Epithelial cell of esophagus (primary cell): ENCODE measurements at regions not wholly inside any gene's neighbourhood (a gene's known extent, or its start where the extent isn't known, plus 50 kb on each side); places are given as distances from the start of the nearest gene placed in this dataset.
"Not testable (repeated sequence)": the region's sequence is repeated elsewhere in the genome, so short reads cannot be mapped to it uniquely, and the experiment has no call there.

ENCODE experiments used
- DNase-seq: peaks from one replicate; pipeline ENCODE4 v3.0.0; 2010; ENCODE audit warnings: low read depth
- H3K4me3 ChIP-seq: 2 replicates; pipeline ENCODE4 v1.5.1; 2011; ENCODE audit warnings: mild to moderate bottlenecking, low read length, control low read depth
- TF ChIP-seq, protein P1 (sequence below): IDR thresholded peaks from 2 replicates; pipeline ENCODE4 v1.5.1; 2011; ENCODE audit warnings: low read depth, mild to moderate bottlenecking, low read length, control low read depth, inconsistent platforms; ENCODE audit not compliant: insufficient read depth; ENCODE audit errors: missing control alignments

DNA sequence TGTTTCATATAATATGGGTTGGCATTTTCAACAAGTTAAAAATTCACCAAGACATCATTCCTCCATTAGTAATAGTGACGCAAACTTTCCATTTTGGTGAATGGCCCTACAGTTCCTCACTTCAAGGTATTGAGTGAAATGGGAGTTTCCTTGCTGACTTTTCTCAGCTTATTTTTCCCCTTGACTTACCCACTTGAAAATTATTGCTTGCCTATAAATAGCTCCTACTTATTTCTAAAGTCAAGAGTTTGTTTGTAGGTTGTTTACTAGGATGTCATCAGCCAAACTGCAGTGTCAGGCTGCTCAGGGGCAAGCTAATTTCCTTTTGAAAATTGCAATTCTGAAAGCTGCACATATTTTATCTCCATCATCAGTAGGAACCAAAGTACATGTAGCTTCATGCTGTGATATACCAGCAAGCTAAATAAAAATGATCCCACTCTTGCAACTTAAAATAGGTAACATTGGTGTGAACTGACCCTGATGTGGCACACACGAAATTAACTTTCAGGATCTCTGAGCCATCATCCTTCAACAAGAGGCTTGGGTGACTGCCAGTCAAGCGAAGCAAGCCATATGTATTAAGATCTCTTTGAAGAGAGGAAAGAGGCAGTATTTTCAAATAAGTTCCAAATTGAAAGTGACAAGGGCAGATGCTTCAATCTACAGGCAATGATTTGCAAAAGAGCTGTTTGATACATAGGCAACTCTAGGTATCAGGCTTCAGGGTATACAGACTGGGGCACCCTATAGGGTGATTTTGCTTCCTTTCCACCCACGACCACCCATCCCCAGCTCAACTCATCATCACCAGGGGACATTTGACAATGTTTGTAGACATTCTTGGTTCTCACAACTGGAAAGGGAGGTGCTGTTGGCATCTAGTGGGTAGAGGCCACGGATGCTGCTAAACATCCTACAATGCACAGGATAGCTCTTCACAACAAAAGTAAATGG, 66.8 kb upstream of the RASGRP1 start:
- TF ChIP-seq, protein P1, sequence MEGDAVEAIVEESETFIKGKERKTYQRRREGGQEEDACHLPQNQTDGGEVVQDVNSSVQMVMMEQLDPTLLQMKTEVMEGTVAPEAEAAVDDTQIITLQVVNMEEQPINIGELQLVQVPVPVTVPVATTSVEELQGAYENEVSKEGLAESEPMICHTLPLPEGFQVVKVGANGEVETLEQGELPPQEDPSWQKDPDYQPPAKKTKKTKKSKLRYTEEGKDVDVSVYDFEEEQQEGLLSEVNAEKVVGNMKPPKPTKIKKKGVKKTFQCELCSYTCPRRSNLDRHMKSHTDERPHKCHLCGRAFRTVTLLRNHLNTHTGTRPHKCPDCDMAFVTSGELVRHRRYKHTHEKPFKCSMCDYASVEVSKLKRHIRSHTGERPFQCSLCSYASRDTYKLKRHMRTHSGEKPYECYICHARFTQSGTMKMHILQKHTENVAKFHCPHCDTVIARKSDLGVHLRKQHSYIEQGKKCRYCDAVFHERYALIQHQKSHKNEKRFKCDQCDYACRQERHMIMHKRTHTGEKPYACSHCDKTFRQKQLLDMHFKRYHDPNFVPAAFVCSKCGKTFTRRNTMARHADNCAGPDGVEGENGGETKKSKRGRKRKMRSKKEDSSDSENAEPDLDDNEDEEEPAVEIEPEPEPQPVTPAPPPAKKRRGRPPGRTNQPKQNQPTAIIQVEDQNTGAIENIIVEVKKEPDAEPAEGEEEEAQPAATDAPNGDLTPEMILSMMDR, result no peak
- DNase-seq, result no peak
- no peak overlapping the region for H3K4me3 ChIP-seq

DNA sequence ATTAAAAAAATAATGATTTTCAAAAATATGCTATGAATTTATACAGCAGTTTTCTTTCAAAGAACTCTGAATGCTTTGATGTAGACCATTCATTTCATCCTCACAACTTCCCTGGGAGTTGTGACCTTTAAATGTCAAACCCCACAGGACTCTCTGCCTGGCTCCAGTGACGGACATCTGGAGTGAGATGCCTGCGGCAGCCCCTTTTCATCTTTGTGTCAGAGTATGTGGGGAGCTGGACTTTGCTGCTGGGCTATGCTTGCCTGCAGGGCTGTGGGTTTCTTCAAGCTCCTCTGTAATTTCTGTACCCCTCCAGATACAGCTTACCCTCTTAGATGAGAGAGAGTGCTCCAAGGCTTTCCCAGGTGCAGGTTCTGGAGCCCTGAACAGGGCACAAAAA, 70.6 kb upstream of the RASGRP1 start:
- no peak for DNase-seq
- no peak overlapping the region for H3K4me3 ChIP-seq
- TF ChIP-seq, protein P1, result no peak

DNA sequence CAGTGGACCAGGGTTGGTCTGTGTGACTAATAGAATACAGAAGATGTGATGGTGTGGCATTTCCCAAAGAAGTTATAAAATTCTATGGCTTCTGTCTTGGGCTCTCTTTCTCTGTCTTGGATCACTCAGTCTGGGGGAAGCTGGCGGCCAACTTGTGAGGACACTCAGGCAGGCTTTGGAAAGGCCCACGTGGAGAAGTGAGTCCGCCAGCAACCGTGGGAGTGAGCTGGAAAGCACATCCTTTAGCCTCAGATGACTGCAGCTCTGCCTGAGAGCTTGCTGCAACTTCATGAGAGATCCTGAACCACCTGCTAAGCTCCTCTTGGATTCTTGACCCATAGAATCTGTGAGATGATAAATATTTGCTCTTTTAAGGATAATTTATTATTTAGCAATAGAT, 72.0 kb upstream of the RASGRP1 start:
- no peak for DNase-seq
- TF ChIP-seq, protein P1, result no peak
- H3K4me3 ChIP-seq, result no peak overlapping the region

DNA sequence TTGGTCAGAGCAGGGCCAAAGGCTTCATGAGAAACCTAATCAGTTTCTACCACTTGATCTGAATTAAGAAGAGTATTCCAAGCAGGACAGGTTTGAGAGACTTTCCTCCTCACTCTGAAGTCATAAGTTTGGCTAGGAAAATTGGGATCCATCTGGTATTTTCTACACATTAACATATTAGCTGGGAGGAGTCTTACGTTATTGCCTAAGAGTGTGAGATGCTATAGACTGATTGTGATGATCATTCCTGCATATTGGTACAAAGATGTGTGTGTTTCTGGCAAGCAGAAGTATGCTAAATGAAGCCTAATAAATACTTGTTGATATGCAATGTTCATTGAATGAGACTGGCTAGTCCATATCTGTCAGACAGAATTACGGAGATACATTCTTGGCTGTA, 73.5 kb upstream of the RASGRP1 start:
- TF ChIP-seq, protein P1, result no peak
- no peak for DNase-seq
- no peak overlapping the region for H3K4me3 ChIP-seq

DNA sequence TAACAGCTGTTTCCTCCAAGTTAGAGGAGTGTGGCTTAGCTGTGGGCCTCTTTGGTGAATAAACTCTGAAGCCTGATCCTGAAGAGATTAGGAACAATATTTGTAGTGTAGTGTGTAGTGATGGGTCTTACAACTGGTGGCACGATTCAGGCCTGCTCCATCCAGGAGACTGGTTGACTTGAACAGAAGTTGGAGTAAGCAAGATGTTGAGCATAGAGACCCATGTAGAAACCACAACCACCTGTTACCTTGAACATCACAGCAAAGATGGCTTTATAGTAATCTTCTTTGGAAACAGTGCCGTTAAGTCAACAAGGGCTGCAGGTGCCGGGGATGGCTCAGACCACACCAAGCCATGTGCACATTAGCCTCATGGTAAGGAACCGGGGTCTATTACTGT, 74.2 kb upstream of the RASGRP1 start:
- TF ChIP-seq, protein P1, result no peak
- DNase-seq, result no peak
- H3K4me3 ChIP-seq, result no peak overlapping the region

DNA sequence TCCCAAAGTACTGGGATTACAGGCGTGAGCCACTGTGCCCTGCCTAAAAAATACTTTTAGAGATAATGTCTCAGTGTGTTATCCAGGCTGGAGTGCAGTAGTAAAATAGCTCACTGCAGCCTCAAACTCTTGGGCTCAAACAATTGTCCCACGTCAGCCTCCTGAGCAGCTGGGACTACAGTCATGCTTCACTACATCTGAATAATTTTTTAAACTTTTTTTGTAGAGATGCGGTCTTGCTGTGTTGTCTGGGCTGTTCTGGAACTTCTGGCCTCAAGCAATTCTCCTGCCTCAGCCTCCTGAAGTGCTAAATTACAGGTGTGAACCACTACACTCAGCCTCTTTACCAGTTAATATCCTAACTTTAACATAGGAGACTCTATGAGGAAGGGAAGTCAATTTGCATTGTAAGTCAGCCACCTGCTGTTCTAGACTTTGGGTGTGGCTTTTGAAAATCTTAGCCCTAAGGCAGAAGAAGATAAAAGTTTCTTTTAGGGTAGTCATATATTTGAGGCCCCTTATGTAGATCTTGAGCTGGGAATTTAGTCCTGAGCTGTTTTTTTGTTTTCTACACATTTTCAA, 78.2 kb upstream of the RASGRP1 start:
- DNase-seq, result no peak
- TF ChIP-seq, protein P1, result no peak
- H3K4me3 ChIP-seq, result no peak overlapping the region

DNA sequence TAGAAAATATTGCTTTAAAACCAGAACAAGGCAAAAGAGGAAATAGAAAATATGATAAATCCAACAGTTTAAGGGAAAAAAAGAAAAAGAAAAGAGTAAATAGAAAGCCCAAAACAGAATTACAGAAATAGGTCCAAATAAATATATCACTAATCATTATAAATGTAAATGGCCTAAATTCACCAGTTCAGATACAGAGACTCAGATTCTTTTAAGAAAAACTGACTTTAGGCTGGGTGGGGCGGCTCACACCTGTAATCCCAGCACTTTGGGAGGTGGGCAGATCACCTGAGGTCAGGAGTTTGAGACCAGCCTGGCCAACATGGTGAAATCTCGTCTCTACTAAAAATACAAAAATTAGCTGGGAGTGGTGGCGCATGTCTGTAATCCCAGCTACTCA, 79.7 kb upstream of the RASGRP1 start:
- H3K4me3 ChIP-seq, DNase-seq: not testable (repeated sequence)
